Natural killer cell (primary cell): ENCODE measurements at regions not wholly inside any gene's neighbourhood (a gene's known extent, or its start where the extent isn't known, plus 50 kb on each side); places are given as distances from the start of the nearest gene placed in this dataset.
A peak's percentile ranks its signal among the peaks of the same experiment; 100 is the strongest.

Experiments
- ATAC-seq, 3 donors: fragments of 150-1000 bp in 2 of 3; fragments of 200-7000 bp in 1 of 3; cut with Tn5 transposase; 1 replicate in 1 of 3; 2 replicates in 2 of 3; pipeline ENCODE4 v1.10.0; 2021; ENCODE audit warnings: mild to moderate bottlenecking in 2 of 3, moderate library complexity in 2 of 3
- DNase-seq, 2 donors: peaks; one replicate each; pipeline versions ENCODE4 v3.0.0 to v3.0.0-alpha.2; 2013 to 2021; ENCODE audit warnings: mixed read lengths in 1 of 2
- H3K27ac ChIP-seq: one replicate; pipeline ENCODE4 v1.5.1; 2013; ENCODE audit warnings: mild to moderate bottlenecking, low read length
- H3K27me3 ChIP-seq: one replicate; pipeline ENCODE4 v1.6.1; 2013; ENCODE audit warnings: low read length; ENCODE audit not compliant: control insufficient read depth, insufficient read depth
- H3K36me3 ChIP-seq: one replicate; pipeline ENCODE4 v1.6.1; 2013; ENCODE audit warnings: low read length; ENCODE audit not compliant: control insufficient read depth, insufficient read depth
- H3K4me1 ChIP-seq: one replicate; pipeline ENCODE4 v1.6.1; 2013; ENCODE audit warnings: low read length; ENCODE audit not compliant: control insufficient read depth, insufficient read depth
- H3K4me3 ChIP-seq: one replicate; pipeline ENCODE4 v1.5.1; 2013; ENCODE audit warnings: low read length
- H3K9me3 ChIP-seq: one replicate; pipeline ENCODE4 v1.6.1; 2013; ENCODE audit warnings: low read length; ENCODE audit not compliant: control insufficient read depth, insufficient read depth
- H3K27ac Mint-ChIP-seq, 2 donors: one replicate each; pipeline ENCODE4 v1.8.0; 2022; ENCODE audit warnings: mild to moderate bottlenecking in 2 of 2, mixed read lengths in 2 of 2, moderate library complexity in 1 of 2
- H3K27me3 Mint-ChIP-seq, 2 donors: one replicate each; pipeline ENCODE4 v1.8.0; 2022; ENCODE audit warnings: low read depth in 2 of 2, mixed read lengths in 2 of 2
- H3K36me3 Mint-ChIP-seq: one replicate; pipeline ENCODE4 v1.8.0; 2022; ENCODE audit warnings: mixed read lengths
- H3K4me1 Mint-ChIP-seq, 2 donors: one replicate each; pipeline ENCODE4 v1.8.0; 2022; ENCODE audit warnings: mixed read lengths in 2 of 2
- H3K4me3 Mint-ChIP-seq: one replicate; pipeline ENCODE4 v1.8.0; 2022; ENCODE audit warnings: mild to moderate bottlenecking, moderate library complexity, mixed read lengths
- H3K9me3 Mint-ChIP-seq, 2 donors: one replicate each; pipeline ENCODE4 v1.8.0; 2022; ENCODE audit warnings: mixed read lengths in 2 of 2
- WGBS: methylation state at CpG from one replicate; pipeline ENCODE4 v1.1.7; 2013; ENCODE audit warnings: missing lambda C conversion rate; ENCODE audit not compliant: insufficient coverage; 5-methylcytosine and 5-hydroxymethylcytosine counted together
- intact Hi-C: fragments of 100-400 bp; cut with micrococcal nuclease; formaldehyde crosslinking; loops from one replicate; pipeline ENCODE4 v1.14.2; 2022
- TF ChIP-seq, protein P1 (sequence below): fragments of 200-600 bp; IDR thresholded peaks from one replicate; pipeline ENCODE4 v1.8.0; 2022; ENCODE audit warnings: antibody characterized with exemption

DNA sequence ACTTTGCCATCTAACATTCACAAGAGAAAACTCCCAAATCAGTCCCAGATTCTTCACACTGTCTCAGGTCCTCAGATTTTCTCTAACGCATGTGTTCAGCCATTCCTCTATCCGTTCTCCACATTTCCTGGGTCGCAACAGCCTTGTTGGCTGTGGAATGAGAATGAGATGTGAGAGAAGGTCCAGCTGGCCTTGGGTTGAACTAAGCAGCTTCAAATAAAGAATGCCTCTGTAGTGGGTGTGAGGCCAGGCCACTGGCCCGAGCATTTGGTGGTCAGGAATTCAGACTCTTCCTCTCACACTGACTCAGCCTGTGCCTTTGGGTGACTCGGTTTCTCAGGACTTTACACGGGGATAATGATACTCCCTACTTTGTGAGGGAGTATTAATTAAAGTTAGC, 73.8 kb upstream of the CCN6 start:
- no peak overlapping the region for H3K27ac Mint-ChIP-seq
- Histone ChIP-seq H3K36me3 (no peaks in the 10 kb centered on the region), H3K4me3 (no peak overlapping the region), H3K9me3 (no peaks in the 10 kb centered on the region), H3K4me1 (peaks cover 8% of the 10 kb centered on the region), H3K27ac (no peak overlapping the region), H3K27me3 (no peaks in the 10 kb centered on the region)
- H3K9me3 Mint-ChIP-seq, result no peaks in the 10 kb centered on the region
- peaks cover 0 to 12% of the 10 kb centered on the region in 2 donors for H3K27me3 Mint-ChIP-seq
- intact Hi-C loops, result no loop called here
- TF ChIP-seq, protein P1, sequence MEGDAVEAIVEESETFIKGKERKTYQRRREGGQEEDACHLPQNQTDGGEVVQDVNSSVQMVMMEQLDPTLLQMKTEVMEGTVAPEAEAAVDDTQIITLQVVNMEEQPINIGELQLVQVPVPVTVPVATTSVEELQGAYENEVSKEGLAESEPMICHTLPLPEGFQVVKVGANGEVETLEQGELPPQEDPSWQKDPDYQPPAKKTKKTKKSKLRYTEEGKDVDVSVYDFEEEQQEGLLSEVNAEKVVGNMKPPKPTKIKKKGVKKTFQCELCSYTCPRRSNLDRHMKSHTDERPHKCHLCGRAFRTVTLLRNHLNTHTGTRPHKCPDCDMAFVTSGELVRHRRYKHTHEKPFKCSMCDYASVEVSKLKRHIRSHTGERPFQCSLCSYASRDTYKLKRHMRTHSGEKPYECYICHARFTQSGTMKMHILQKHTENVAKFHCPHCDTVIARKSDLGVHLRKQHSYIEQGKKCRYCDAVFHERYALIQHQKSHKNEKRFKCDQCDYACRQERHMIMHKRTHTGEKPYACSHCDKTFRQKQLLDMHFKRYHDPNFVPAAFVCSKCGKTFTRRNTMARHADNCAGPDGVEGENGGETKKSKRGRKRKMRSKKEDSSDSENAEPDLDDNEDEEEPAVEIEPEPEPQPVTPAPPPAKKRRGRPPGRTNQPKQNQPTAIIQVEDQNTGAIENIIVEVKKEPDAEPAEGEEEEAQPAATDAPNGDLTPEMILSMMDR, result no peak
- ATAC-seq (no peak), DNase-seq (no peak)
- 92% methylated on average over 3 of the region's 6 CpGs for WGBS
- H3K36me3 Mint-ChIP-seq, result no peaks in the 10 kb centered on the region
- H3K4me1 Mint-ChIP-seq, result peaks cover 19 to 20% of the 10 kb centered on the region in 2 donors
- no peak overlapping the region for H3K4me3 Mint-ChIP-seq

DNA sequence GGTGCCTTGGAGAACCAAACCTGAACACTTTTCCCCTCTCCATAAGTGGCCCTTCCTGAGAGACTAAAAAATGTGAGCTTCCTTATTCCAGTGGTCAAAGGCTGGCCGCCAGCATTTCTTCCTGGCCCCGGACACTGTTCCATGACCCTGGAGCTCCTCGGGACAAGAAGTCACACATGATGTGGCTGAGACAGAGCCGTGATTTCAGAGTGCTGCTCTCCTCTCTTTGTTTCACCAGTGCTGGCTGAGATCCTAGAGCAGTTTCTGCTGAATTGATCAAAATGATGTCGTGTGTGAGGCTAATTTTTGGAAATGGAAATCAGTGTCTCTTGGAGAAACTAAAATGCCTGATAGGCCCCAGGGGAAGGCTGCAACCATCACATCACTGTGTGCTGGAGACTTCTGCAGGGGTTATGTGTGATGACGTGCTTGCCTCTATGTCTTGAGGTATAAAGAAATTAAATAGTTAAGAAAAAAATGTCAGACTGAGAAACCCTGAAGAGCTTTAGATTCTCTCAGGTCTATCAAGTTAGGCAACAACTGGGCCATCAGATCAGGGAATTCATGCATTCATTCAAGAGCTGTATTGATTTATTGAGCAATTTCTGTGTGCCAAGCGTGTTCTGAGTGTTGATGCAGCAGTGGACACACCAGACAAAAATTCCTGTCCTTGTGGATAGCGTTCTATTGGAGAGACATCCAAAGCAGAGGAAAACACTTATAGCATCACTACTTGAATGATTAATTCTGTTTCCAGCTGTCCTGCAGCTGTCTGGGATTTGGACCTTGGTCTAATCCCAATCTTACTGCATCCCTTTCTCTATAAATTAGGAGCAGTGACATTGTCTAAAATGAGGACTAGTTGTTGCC, 72.7 kb upstream of the CCN6 start:
- peaks cover 15% of the 10 kb centered on the region for H3K4me1 ChIP-seq
- no peaks in the 10 kb centered on the region for H3K9me3 ChIP-seq
- H3K27ac Mint-ChIP-seq, result no peak overlapping the region

DNA sequence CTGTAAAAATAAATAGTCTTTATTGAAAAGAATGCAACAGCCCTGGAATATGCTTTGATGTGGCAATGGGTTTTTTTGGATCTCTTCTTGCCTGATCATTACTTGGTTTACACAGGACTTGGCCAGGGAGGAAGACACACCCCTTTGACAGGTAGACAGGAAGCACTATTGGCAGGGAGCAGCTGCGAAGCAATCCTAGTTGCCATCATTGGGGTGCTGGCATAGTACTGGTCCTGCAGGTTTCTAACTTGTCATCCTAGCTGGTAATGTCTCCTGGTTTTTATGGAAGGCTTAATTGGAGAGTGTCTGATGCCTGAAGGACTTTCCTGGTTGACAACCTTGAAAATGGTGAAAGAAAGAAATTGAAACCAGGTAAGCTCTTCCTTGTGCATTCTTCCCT, 71.2 kb upstream of the CCN6 start:
- H3K27me3 ChIP-seq, result no peaks in the 10 kb centered on the region
- peaks cover 15% of the 10 kb centered on the region for H3K4me1 ChIP-seq
- TF ChIP-seq, protein P1, result no peak
- ATAC-seq (no peak), DNase-seq (peak in 1 of 2 donors; percentile 33)
- intact Hi-C loops, result no loop called here
- peaks cover 0 to 6% of the 10 kb centered on the region in 2 donors for H3K27me3 Mint-ChIP-seq
- 71% methylated on average over 1 of the region's 1 CpG for WGBS
- peaks cover 26 to 34% of the 10 kb centered on the region in 2 donors for H3K4me1 Mint-ChIP-seq
- H3K27ac ChIP-seq, result no peak overlapping the region
- H3K27ac Mint-ChIP-seq, result no peak overlapping the region
- H3K4me3 Mint-ChIP-seq, result no peak overlapping the region
- H3K9me3 Mint-ChIP-seq, result no peaks in the 10 kb centered on the region
- no peaks in the 10 kb centered on the region for H3K36me3 Mint-ChIP-seq
- H3K4me3 ChIP-seq, result no peak overlapping the region
- no peaks in the 10 kb centered on the region for H3K9me3 ChIP-seq
- H3K36me3 ChIP-seq, result no peaks in the 10 kb centered on the region

More for the DNA sequence above, 72.7 kb upstream of the CCN6 start:
- Mint-ChIP-seq H3K4me1 (peaks cover 26 to 29% of the 10 kb centered on the region in 2 donors), H3K27me3 (peaks cover 0 to 12% of the 10 kb centered on the region in 2 donors), H3K4me3 (no peak overlapping the region), H3K36me3 (no peaks in the 10 kb centered on the region), H3K9me3 (no peaks in the 10 kb centered on the region)
- H3K27me3 ChIP-seq, result no peaks in the 10 kb centered on the region
- intact Hi-C loops, result no loop called here
- no peak for ATAC-seq
- no peak overlapping the region for H3K27ac ChIP-seq
- no peak for DNase-seq
- 95% methylated on average over 8 of the region's 8 CpGs for WGBS
- TF ChIP-seq, protein P1, result no peak
- H3K36me3 ChIP-seq, result no peaks in the 10 kb centered on the region
- no peak overlapping the region for H3K4me3 ChIP-seq
